Fibroblast of lung (primary cell): ENCODE measurements at regions not wholly inside any gene's neighbourhood (a gene's known extent, or its start where the extent isn't known, plus 50 kb on each side); places are given as distances from the start of the nearest gene placed in this dataset.
A peak's percentile ranks its signal among the peaks of the same experiment; 100 is the strongest.

Experiments
- DNase-seq, 2 donors: peaks; one replicate each; pipeline versions ENCODE4 v3.0.0 to v3.0.0-alpha.2; 2010; ENCODE audit warnings: low read depth in 2 of 2
- H2AFZ ChIP-seq: 2 replicates; pipeline ENCODE4 v1.5.1; 2012; ENCODE audit warnings: low read length, control low read depth, inconsistent platforms
- H3K27ac ChIP-seq: 2 replicates; pipeline ENCODE4 v1.5.1; 2011; ENCODE audit warnings: low read length, control low read depth; ENCODE audit not compliant: insufficient read depth
- H3K27me3 ChIP-seq: 2 replicates; pipeline ENCODE4 v1.5.1; 2011; ENCODE audit warnings: mild to moderate bottlenecking, low read length; ENCODE audit not compliant: control insufficient read depth, insufficient read depth
- H3K36me3 ChIP-seq: 2 replicates; pipeline ENCODE4 v1.5.1; 2011; ENCODE audit warnings: low read length; ENCODE audit not compliant: control insufficient read depth, insufficient read depth
- H3K4me1 ChIP-seq: 2 replicates; pipeline ENCODE4 v1.5.1; 2011; ENCODE audit warnings: low read length; ENCODE audit not compliant: control insufficient read depth, insufficient read depth; ENCODE audit errors: extremely low read depth
- H3K4me2 ChIP-seq: 2 replicates; pipeline ENCODE4 v1.5.1; 2011; ENCODE audit warnings: low read length, control low read depth; ENCODE audit not compliant: insufficient read depth; ENCODE audit errors: extremely low read depth
- H3K4me3 ChIP-seq, 4 experiments: fragments of 200-600 bp in 1 of 4; sonication (generic) in 1 of 4; replicated peaks in 1 of 4; 2 replicates each; pipeline ENCODE4 v1.5.1; 2011 to 2016; ENCODE audit warnings: low read length in 4 of 4, low read depth in 3 of 4, mild to moderate bottlenecking in 3 of 4, control low read depth in 2 of 4, inconsistent platforms in 1 of 4, mixed read lengths in 1 of 4; ENCODE audit not compliant: insufficient read depth in 1 of 4; ENCODE audit errors: control extremely low read depth in 1 of 4
- H3K79me2 ChIP-seq: 2 replicates; pipeline ENCODE4 v1.5.1; 2012; ENCODE audit warnings: mild to moderate bottlenecking, low read length, inconsistent platforms; ENCODE audit not compliant: control insufficient read depth, insufficient read depth
- H3K9ac ChIP-seq: 2 replicates; pipeline ENCODE4 v1.5.1; 2011; ENCODE audit warnings: mild to moderate bottlenecking, low read length, control low read depth; ENCODE audit not compliant: insufficient read depth
- H3K9me3 ChIP-seq: 2 replicates; pipeline ENCODE4 v1.5.1; 2012; ENCODE audit warnings: low read depth, low read length; ENCODE audit not compliant: control insufficient read depth, insufficient read depth
- H4K20me1 ChIP-seq: 2 replicates; pipeline ENCODE4 v1.5.1; 2011; ENCODE audit warnings: low read length; ENCODE audit not compliant: control insufficient read depth, insufficient read depth; ENCODE audit errors: extremely low read depth
- EZH2 ChIP-seq: IDR thresholded peaks from 2 replicates; pipeline ENCODE4 v1.5.1; 2012; ENCODE audit warnings: low read length, control low read depth, mild to moderate bottlenecking; ENCODE audit errors: missing control alignments
- TF ChIP-seq, protein P1 (sequence below), 2 donors: IDR thresholded peaks in 1 of 2; conservative IDR thresholded peaks in 1 of 2; 1 replicate in 1 of 2; 2 replicates in 1 of 2; pipeline ENCODE4 v1.5.1; 2011 to 2012; ENCODE audit warnings: low read length in 2 of 2, control low read depth in 1 of 2, inconsistent platforms in 1 of 2, low read depth in 1 of 2, mild to moderate bottlenecking in 1 of 2

DNA sequence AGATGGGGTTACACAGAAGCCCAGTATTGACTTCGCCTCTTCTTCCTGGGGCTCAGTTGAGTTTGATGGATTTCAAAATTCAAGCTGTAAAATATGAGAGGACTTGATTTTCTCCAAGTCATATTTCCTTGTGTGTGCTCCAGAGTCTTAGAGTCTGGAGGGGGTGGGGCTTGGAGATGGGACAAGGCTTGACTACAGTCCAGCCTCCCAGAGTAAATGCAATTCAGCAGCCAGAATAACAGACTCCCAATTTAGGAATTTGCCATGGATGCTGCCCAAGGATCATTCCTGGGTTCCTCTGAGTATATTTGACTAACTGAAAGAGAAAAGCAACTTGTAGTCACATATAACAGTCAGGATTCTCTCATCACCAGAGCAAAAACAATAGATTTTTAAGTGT lies 53.7 kb upstream of the RBPJ start:
- DNase-seq, result peak; percentile 43 to 64
- H3K4me3 ChIP-seq, result no peak overlapping the region
- H3K4me1 ChIP-seq, result no peaks in the 10 kb centered on the region
- no peaks in the 10 kb centered on the region for H3K79me2 ChIP-seq
- H4K20me1 ChIP-seq, result no peaks in the 10 kb centered on the region
- no peak overlapping the region for H3K27ac ChIP-seq
- no peak overlapping the region for H3K9ac ChIP-seq
- H3K36me3 ChIP-seq, result no peaks in the 10 kb centered on the region
- TF ChIP-seq EZH2, result no peak
- TF ChIP-seq, protein P1, sequence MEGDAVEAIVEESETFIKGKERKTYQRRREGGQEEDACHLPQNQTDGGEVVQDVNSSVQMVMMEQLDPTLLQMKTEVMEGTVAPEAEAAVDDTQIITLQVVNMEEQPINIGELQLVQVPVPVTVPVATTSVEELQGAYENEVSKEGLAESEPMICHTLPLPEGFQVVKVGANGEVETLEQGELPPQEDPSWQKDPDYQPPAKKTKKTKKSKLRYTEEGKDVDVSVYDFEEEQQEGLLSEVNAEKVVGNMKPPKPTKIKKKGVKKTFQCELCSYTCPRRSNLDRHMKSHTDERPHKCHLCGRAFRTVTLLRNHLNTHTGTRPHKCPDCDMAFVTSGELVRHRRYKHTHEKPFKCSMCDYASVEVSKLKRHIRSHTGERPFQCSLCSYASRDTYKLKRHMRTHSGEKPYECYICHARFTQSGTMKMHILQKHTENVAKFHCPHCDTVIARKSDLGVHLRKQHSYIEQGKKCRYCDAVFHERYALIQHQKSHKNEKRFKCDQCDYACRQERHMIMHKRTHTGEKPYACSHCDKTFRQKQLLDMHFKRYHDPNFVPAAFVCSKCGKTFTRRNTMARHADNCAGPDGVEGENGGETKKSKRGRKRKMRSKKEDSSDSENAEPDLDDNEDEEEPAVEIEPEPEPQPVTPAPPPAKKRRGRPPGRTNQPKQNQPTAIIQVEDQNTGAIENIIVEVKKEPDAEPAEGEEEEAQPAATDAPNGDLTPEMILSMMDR (conservative IDR thresholded peaks at IDR 0.05 in 1 of 2, IDR thresholded peaks at IDR 0.05 in 1 of 2; ENCODE audit: low read depth in 1 of 2, low read length in 2 of 2), result no peak
- no peak overlapping the region for H2AFZ ChIP-seq
- H3K9me3 ChIP-seq, result no peaks in the 10 kb centered on the region
- no peaks in the 10 kb centered on the region for H3K27me3 ChIP-seq
- no peak overlapping the region for H3K4me2 ChIP-seq

DNA sequence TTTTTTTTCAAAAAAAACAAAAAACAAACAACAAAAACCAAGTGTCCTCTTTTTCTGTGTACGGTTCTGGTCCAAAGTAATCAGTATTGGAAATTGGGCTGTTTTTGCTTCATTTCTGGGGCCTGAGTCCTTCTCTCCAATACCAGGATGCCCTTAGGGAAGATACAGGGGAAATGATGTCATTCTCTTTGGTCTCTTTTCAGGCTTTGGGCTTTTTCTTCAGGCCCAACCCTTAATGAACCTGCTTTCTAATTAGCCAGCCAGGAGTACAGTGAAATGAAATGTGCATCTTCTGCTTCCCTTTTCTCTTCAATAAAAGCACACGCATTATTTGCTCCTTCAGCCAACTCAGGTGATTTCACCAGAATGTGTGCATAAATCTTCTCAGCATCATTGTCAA lies 52.6 kb upstream of the RBPJ start:
- H3K27me3 ChIP-seq, result no peaks in the 10 kb centered on the region
- H3K36me3 ChIP-seq, result no peaks in the 10 kb centered on the region
- H3K27ac ChIP-seq, result no peak overlapping the region
- TF ChIP-seq EZH2, result no peak
- TF ChIP-seq, protein P1 (conservative IDR thresholded peaks at IDR 0.05 in 1 of 2, IDR thresholded peaks at IDR 0.05 in 1 of 2; ENCODE audit: low read depth in 1 of 2, low read length in 2 of 2), result no peak
- H3K4me2 ChIP-seq, result no peak overlapping the region
- no peak overlapping the region for H3K4me3 ChIP-seq
- no peak overlapping the region for H3K9ac ChIP-seq
- no peak overlapping the region for H2AFZ ChIP-seq
- DNase-seq, result no peak
- no peaks in the 10 kb centered on the region for H3K9me3 ChIP-seq
- no peaks in the 10 kb centered on the region for H4K20me1 ChIP-seq
- H3K79me2 ChIP-seq, result no peaks in the 10 kb centered on the region
- no peaks in the 10 kb centered on the region for H3K4me1 ChIP-seq

DNA sequence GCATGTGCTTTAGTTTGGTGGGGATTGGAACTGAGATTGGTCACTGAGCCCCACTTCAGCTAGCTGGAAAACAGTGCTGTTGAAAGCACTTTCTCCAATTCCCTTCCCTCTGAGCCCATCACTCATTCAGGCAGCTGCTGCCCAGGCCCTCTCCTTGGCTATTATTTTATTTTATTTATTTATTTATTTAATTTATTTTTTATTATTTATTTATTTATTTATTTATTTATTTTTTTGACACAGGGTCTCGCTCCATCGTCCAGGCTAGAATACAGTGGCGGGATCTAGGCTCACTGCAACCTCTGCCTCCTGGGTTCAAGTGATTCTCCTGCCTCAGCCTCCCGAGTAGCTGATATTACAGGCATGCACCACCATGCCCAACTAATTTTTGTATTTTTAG lies 51.8 kb upstream of the RBPJ start:
- Histone ChIP-seq H3K4me3 (no peak overlapping the region), H3K9me3 (no peaks in the 10 kb centered on the region), H3K27me3 (no peaks in the 10 kb centered on the region), H3K9ac (no peak overlapping the region), H3K36me3 (no peaks in the 10 kb centered on the region), H2AFZ (no peak overlapping the region), H3K79me2 (no peaks in the 10 kb centered on the region), H3K4me2 (no peak overlapping the region), H3K27ac (no peak overlapping the region), H4K20me1 (no peaks in the 10 kb centered on the region), H3K4me1 (no peaks in the 10 kb centered on the region)
- no peak for DNase-seq
- TF ChIP-seq EZH2, result no peak
- TF ChIP-seq, protein P1 (conservative IDR thresholded peaks at IDR 0.05 in 1 of 2, IDR thresholded peaks at IDR 0.05 in 1 of 2; ENCODE audit: low read depth in 1 of 2, low read length in 2 of 2), result no peak
